Adrenal gland (tissue), 9 donors: ENCODE measurements at regions not wholly inside any gene's neighbourhood (a gene's known extent, or its start where the extent isn't known, plus 50 kb on each side); places are given as distances from the start of the nearest gene placed in this dataset.

ENCODE experiments used
- DNase-seq, 7 donors: peaks; one replicate each; pipeline ENCODE4 v3.0.0-alpha.2; 2019 to 2020
- H3K27ac ChIP-seq, 5 donors: fragments of 200-600 bp; sonication (generic) in 4 of 5; 1 replicate in 3 of 5; 2 replicates in 2 of 5; pipeline versions ENCODE4 v1.5.1 to v1.8.0; 2016 to 2020; ENCODE audit warnings: mild to moderate bottlenecking in 1 of 5
- H3K27me3 ChIP-seq: fragments of 200-600 bp; 2 replicates; pipeline ENCODE4 v1.8.0; 2021
- H3K36me3 ChIP-seq, 2 donors: fragments of 200-600 bp; replicated peaks in 1 of 2; 1 replicate in 1 of 2; 2 replicates in 1 of 2; pipeline versions ENCODE4 v1.5.1 to v1.8.0; 2018 to 2022
- H3K4me1 ChIP-seq, 2 donors: fragments of 200-600 bp; replicated peaks in 1 of 2; 1 replicate in 1 of 2; 2 replicates in 1 of 2; pipeline versions ENCODE4 v1.5.1 to v1.8.0; 2018 to 2021
- H3K4me3 ChIP-seq, 4 donors: fragments of 200-600 bp; sonication (generic) in 3 of 4; one replicate each; pipeline ENCODE4 v1.5.1; 2016 to 2018
- H3K9me3 ChIP-seq, 3 donors: fragments of 200-600 bp; sonication (generic) in 1 of 3; replicated peaks in 1 of 3; 1 replicate in 2 of 3; 2 replicates in 1 of 3; pipeline versions ENCODE4 v1.5.1 to v1.8.0; 2016 to 2021
- CTCF ChIP-seq, 6 experiments: fragments of 450-650 bp in 4 of 6; fragments of 200-600 bp in 2 of 6; sonication (generic) in 1 of 6; IDR thresholded peaks; 1 replicate in 5 of 6; 2 replicates in 1 of 6; pipeline versions ENCODE4 v1.5.1 to v1.8.0; 2016 to 2021; ENCODE audit warnings: antibody characterized with exemption in 6 of 6, mild to moderate bottlenecking in 2 of 6, moderate library complexity in 1 of 6
- POLR2A ChIP-seq, 2 donors: fragments of 450-650 bp; IDR thresholded peaks; one replicate each; pipeline ENCODE4 v1.6.1; 2017; ENCODE audit warnings: antibody characterized with exemption in 2 of 2, mild to moderate bottlenecking in 2 of 2, moderate library complexity in 1 of 2
- WGBS, 4 donors: extraction: QIAGEN DNeasy Blood & Tissue Kit in 2 of 4; methylation state at CpG; one replicate each; pipeline versions ENCODE4 v1.1.5 to v1.1.7; 2013 to 2017; 5-methylcytosine and 5-hydroxymethylcytosine counted together
- intact Hi-C, 2 donors: fragments of 100-400 bp; cut with DNase I; formaldehyde crosslinking; loops; one replicate each; pipeline versions ENCODE4 v1.14.1 to v1.15.0; 2022 to 2023
- donor health status: healthy with polysubstance abuse.
- donor health status: Bipolar disorder and iron deficiency.
- donor health status: DM: yes; HTN: yes; CAD: no.
- donor health status: DM: no; HTN: no; CAD: no.
- donor health status: DM: no; HTN: no; CAD: no.

- no peak for DNase-seq
- no peak overlapping the region for H3K4me3 ChIP-seq
- TF ChIP-seq CTCF (IDR thresholded peaks at IDR 0.05) (no peak), POLR2A (IDR thresholded peaks at IDR 0.05) (no peak)
- no peaks in the 10 kb centered on the region for H3K9me3 ChIP-seq
- H3K4me1 ChIP-seq = peaks cover 0 to 6% of the 10 kb centered on the region in 2 donors
- no peaks in the 10 kb centered on the region for H3K27me3 ChIP-seq
- intact Hi-C loops = no loop called here
- 52 to 64% (median 61%) methylated on average over 12 of the region's 12 CpGs for WGBS, 4 donors
- H3K27ac ChIP-seq = no peak overlapping the region
- no peaks in the 10 kb centered on the region for H3K36me3 ChIP-seq
Observed at GRCh38 chr6:137982418-137983189, 115.5 kb downstream of the TNFAIP3 start.

- no peaks in the 10 kb centered on the region for H3K27me3 ChIP-seq
- TF ChIP-seq POLR2A (IDR thresholded peaks at IDR 0.05) (no peak), CTCF (IDR thresholded peaks at IDR 0.05) (no peak)
- no peak overlapping the region for H3K27ac ChIP-seq
- intact Hi-C loops = no loop called here
- H3K4me3 ChIP-seq = no peak overlapping the region
- 82 to 91% (median 83%) methylated on average over 5 of the region's 5 CpGs for WGBS, 4 donors
- H3K36me3 ChIP-seq = no peaks in the 10 kb centered on the region
- no peaks in the 10 kb centered on the region for H3K9me3 ChIP-seq
- DNase-seq = no peak
- peaks cover 0 to 3% of the 10 kb centered on the region in 2 donors for H3K4me1 ChIP-seq
Observed at GRCh38 chr6:137983269-137983668, 116.2 kb downstream of the TNFAIP3 start.

GRCh38 chr6:137989664-137990063 is 117.6 kb downstream of the PERP start:
- Histone ChIP-seq H3K4me3 (no peak overlapping the region), H3K4me1 (no peaks in the 10 kb centered on the region), H3K36me3 (no peaks in the 10 kb centered on the region), H3K9me3 (no peaks in the 10 kb centered on the region), H3K27me3 (peaks cover 5% of the 10 kb centered on the region), H3K27ac (no peak overlapping the region)
- intact Hi-C loops = no loop called here
- TF ChIP-seq POLR2A (IDR thresholded peaks at IDR 0.05) = no peak
- no peak for TF ChIP-seq CTCF (IDR thresholded peaks at IDR 0.05)
- 71 to 84% (median 76%) methylated on average over 4 of the region's 4 CpGs for WGBS, 4 donors
- DNase-seq = no peak

- Histone ChIP-seq H3K4me3 (no peak overlapping the region), H3K9me3 (no peaks in the 10 kb centered on the region), H3K27me3 (no peaks in the 10 kb centered on the region), H3K36me3 (no peaks in the 10 kb centered on the region), H3K4me1 (no peaks in the 10 kb centered on the region), H3K27ac (no peak overlapping the region)
- TF ChIP-seq POLR2A (IDR thresholded peaks at IDR 0.05) = no peak
- TF ChIP-seq CTCF (IDR thresholded peaks at IDR 0.05) = no peak
- DNase-seq = no peak
- WGBS, 4 donors = 46 to 67% (median 58%) methylated on average over 1 of the region's 1 CpG; no CpG with 5 or more reads in 1 of the 4 donors
- intact Hi-C loops = no loop called here
Observed at GRCh38 chr6:137995371-137995770, 111.8 kb downstream of the PERP start.
